Fibroblast of pulmonary artery (primary cell): ENCODE measurements at regions not wholly inside any gene's neighbourhood (a gene's known extent, or its start where the extent isn't known, plus 50 kb on each side); places are given as distances from the start of the nearest gene placed in this dataset.

ENCODE experiments used
- DNase-seq: peaks from one replicate; pipeline ENCODE4 v3.0.0-alpha.2; 2010; ENCODE audit warnings: low read depth
- H3K4me3 ChIP-seq: replicated peaks from 2 replicates; pipeline ENCODE4 v1.5.1; 2011; ENCODE audit warnings: low read depth, mild to moderate bottlenecking, control low read depth, low read length, moderate library complexity
- CTCF ChIP-seq: IDR thresholded peaks from 2 replicates; pipeline ENCODE4 v1.5.1; 2011; ENCODE audit warnings: mild to moderate bottlenecking, control low read depth, low read length, inconsistent platforms; ENCODE audit errors: missing control alignments

GRCh38 chr17:5672815-5673430 lies 88.6 kb upstream of the NLRP1 start:
- no peak for DNase-seq
- no peak for TF ChIP-seq CTCF
- H3K4me3 ChIP-seq: no peak overlapping the region

- no peak for TF ChIP-seq CTCF
- no peak overlapping the region for H3K4me3 ChIP-seq
- DNase-seq: no peak
Measured at GRCh38 chr17:5675625-5676421, 91.5 kb upstream of the NLRP1 start.

GRCh38 chr17:5677620-5678019 lies 93.3 kb upstream of the NLRP1 start:
- no peak overlapping the region for H3K4me3 ChIP-seq
- no peak for DNase-seq
- no peak for TF ChIP-seq CTCF

GRCh38 chr17:5678171-5678570 lies 93.9 kb upstream of the NLRP1 start:
- TF ChIP-seq CTCF: no peak
- DNase-seq: no peak
- H3K4me3 ChIP-seq: no peak overlapping the region

- no peak for DNase-seq
- TF ChIP-seq CTCF: no peak
- H3K4me3 ChIP-seq: no peak overlapping the region
Measured at GRCh38 chr17:5680766-5681165, 96.5 kb upstream of the NLRP1 start.

GRCh38 chr17:5683241-5683640 lies 98.9 kb upstream of the NLRP1 start:
- no peak for TF ChIP-seq CTCF
- no peak for DNase-seq
- no peak overlapping the region for H3K4me3 ChIP-seq
